HG02981 (cell line): ENCODE measurements at regions not wholly inside any gene's neighbourhood (a gene's known extent, or its start where the extent isn't known, plus 50 kb on each side); places are given as distances from the start of the nearest gene placed in this dataset.

ENCODE experiments used
- ATAC-seq: cut with Tn5 transposase; IDR thresholded peaks from one replicate; pipeline ENCODE4 v1.9.1; 2021; ENCODE audit warnings: mild to moderate bottlenecking, moderate library complexity; ENCODE audit not compliant: unreplicated experiment

DNA sequence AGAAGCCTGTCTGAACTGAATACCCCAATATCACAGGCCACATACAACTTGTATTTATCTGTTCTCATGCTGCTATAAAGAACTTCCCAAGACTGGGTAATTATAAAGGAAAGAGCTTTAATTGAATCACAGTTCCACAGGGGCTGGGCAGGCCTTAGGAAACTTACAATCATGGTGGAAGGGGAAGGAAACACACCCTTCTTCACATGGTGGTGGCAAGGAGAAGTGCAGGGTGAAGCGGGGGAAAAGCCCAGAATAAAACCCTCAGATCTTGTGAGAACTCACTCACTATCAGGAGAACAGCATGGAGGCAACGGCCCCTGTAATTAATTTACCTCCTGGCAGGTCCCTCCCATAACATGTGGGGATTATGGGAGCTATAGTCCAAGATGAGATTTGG lies 50.3 kb upstream of the FNDC1 start:
- ATAC-seq, result no peak

DNA sequence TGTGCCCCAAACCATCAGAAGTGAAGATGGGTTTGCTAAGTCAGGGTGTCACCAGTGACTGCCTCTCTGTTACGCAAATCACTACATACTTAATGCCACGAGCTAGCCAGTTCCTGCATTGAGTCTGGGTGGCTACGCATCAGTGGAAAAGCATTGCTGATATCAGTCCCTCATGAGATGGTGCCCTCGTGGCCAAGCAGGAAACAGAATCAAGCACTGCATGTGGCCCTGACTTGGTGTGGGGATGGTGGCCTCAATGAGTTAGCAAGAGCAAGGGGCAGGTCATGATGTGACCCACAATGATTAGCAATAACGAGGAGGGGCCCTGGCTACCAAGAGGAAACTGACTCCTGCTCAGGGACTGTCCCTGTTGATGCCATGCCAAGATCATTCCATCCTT lies 51.6 kb upstream of the FNDC1 start:
- ATAC-seq, result no peak

DNA sequence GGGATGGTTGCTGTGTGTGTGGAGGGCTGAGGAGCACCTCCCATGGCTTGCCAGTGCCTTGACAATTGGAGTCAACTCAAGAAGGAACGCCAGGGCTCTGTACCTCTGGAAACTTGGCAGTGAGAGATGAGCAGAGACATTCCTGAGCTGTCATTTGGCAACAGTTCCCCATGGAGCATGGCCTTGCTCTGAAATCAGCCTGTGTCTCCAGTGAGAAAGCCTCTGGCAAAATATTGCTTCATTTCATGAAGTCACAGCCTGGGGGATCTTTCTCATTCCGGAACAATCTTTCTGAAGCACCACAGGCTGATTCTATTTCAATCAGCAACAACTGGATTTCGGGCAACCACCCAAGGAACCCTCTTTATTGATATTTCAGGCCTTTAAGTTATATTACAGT lies 52.2 kb upstream of the FNDC1 start:
- no peak for ATAC-seq

DNA sequence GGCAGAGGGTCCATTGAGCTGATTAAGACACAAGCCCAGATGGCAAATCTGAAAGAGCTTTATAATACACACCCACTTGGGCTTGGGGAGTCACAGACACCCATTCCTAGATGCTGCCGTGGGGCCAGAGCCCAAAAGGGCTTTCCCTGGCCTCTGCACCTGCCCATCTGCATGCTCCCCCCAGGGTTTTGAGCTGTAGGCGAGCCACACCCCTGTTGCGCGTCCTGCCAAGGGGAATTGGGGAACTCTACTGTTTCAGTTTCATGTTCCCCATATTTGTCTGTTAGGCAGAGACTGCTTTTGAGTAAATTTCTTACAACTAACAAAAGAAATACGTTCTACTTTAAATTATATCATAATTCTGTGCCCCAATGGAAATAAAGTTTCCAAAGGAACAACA lies 52.9 kb upstream of the FNDC1 start:
- ATAC-seq, result peak; percentile 48

DNA sequence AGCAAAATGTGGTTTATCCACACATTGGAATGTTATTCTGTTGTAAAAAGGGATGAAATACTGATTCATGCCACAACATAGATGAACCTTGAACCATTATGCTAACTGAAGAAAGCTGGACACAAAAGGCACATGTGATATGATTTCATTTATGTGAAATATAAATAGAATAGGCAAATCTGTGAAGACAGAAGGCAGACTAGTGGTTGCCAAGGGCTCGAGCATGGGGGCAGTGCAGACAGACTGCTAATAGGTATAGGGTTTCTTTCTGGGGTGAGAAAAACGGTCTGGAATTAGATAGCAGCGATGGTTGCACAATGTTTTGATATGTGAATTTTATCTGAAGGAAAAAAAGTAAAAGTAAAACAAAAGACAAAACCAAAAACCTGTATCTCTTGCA lies 54.6 kb upstream of the FNDC1 start:
- ATAC-seq, result no peak

DNA sequence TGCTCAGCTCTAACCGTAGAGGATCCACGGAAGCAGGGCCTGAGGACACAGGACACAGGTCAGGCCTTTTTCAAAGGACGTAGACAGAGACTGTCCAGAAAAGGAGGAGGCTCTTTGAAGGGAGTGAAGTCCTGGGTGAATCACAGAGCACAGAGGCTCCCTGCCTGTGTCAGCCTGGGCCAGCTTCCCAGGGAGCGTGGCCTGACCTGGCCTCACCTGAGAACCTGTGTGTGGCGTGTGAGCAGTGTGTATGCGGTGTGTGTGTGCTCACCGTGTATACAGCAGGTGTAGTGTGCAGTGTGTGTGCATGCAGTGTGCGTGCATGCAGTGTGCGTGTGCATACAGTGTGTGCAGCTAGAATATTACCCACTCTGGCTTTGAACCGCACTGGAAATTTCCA lies 56.0 kb upstream of the FNDC1 start:
- ATAC-seq, result no peak

DNA sequence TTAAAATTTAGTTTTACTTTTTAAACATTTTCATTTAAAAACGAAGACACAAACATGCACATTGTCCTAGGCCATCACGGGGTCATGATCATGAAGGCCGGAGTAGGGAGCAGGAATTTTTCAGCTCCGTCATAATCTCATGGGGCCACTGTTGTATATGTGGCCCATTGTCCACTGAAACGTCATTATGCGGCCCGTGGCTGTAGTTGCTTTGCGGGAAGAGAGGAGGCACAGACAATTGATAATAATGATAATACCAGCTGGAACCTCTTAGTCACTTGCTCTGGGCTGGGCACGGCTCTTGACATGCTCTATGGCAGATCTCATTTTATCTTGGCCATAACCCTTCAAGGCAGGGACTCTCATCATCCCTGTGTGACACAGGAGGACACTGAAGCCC lies 56.5 kb upstream of the FNDC1 start:
- ATAC-seq, result no peak

DNA sequence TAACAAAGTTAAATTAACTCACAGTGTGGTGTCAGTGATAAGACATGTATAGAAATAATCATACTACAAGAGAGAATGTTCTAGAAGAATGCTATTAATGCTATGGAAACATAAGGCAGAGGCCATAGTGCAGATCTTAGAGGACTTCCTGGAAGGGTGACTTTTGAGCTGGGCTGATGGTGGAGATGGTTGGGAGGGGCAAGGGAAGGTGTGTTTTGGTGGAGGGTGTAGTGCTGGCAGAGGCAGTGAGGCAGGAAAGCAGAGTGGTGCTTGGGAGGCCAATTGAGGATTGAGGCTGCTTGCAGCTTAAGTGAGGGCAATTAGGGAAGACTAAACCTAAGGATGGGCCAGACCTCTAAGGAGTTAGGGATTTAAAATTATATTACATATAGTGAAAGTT lies 58.5 kb upstream of the FNDC1 start:
- ATAC-seq, result no peak

DNA sequence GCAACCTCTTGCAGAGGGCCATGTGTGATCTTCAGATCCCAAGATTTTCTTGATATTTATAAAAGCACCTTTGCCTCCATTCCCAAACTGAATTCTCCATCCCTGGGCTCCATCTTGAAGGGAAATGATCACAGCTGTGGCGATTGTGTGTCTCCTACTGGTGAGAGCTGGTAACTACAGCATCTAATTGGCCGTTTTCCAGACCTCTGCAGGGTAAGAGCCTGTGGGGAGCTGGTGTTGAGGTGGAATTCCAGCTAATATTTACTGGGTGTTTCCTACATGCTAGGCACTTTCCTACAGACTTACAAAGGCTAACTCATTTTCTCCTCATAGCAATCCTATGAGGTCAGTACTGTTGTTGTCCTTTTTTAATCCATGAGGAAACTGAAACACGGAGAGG lies 59.2 kb upstream of the FNDC1 start:
- no peak for ATAC-seq

DNA sequence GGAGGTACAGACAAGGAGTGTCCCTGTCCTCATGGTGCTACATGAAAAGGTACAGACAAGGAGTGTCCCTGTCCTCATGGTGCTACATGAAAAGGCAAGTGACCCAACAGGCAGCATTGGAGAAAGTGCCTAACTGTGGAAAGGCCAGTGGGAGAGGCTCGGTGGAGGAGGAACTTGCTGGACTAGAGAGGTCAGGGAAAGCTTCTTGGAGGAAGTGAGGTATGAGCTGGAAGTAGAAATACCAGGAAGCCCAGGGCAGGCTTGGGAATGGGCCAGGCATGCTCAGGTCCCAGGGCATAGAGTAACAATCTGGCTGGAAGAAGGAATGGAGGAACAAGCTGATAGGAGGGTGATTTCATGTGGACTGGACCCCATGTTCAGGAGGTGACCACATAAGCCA lies 59.8 kb upstream of the FNDC1 start:
- no peak for ATAC-seq

DNA sequence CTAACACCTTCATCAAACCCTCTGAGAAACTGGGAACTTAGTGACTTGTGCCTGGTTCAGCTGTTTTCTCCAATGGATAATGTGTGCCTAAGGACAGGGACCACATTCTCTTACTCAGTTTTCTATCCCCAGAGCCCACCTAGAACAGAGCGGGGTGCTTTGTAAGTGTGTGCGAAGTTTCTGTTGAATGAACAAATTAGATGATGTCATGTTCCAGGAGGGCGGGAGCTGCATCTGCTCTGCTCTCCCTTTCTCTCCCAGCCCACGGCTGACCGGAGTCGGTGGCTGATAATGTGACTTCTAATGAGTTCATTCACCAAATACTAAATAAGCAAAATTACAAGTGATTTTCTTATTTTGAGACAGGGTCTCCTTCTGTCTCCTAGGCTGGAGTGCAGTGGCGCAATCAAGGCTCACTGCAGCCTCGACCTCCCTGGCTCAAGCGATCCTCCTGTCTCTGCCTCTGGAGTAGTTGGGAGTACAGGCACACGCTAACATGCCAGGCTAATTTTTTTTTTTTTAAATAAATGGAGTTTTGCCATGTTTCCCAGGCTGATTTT lies 60.7 kb upstream of the FNDC1 start:
- ATAC-seq, result no peak

DNA sequence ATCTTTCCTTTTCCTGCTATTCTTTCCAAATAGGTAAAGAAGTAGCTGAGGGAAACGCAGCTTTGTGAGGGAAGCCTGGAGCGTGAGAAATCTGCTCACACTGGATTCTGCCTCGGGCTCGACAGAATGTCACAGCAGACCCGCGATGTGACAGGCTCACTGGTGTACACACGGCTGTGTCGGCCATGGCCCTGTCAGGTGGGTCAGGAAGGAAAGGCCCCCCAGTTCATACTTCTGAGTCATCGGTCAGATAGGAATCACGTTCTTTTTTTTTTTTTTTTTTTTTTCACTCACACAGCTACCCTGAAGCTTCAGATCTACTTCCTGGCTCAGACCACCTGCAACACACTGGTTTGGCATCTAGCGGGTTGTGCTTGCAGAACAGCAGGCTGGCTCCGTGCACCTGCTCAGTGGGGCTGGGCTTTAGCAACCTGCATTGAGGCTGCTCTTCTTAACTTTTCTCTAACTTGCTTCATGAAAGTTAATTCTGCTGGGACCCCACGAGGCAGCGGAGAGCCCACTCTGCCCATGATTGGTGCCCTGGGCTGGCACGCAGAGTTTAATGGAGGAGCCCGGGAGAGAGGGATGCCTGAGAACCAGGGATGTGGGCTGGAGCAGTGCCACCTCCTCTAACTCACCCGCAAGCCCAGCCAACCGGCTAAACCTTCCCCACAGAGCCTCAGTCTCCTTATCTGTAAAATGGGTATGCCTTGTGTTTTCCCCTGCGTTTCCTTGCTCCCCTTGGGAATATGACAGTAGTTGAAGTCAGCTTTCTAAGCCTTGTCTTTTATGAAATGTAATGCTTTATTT lies 61.5 kb upstream of the FNDC1 start:
- no peak for ATAC-seq

DNA sequence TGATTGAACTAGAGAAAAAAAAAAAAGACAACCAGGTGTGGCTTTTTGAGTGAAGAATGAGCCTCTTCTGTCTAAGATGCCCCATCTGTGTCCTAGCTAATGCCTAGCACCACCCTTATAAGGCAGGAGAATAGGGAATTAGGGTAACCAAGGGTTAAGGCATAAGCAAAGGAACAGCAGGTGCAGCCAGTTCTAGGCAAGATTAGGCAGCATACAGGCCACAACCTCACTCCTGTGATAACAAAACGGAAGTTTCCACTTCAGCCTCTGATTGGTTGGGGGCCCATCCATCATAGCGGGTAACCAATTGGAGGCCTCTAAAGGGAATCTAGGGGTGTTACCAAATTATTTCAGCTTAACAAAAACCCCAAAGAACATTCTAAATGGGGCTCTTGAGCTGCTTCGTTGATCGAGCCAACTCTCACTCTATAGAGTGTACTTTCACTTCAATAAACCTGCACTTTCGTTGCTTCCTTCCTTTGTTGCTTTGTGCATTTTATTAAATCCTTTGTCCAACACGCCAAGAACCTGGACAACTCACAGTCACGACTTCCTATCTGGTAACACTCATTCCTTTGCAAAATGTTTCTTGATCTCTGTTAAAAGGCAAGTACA lies 61.9 kb upstream of the TAGAP start:
- peak; percentile 81 for ATAC-seq

DNA sequence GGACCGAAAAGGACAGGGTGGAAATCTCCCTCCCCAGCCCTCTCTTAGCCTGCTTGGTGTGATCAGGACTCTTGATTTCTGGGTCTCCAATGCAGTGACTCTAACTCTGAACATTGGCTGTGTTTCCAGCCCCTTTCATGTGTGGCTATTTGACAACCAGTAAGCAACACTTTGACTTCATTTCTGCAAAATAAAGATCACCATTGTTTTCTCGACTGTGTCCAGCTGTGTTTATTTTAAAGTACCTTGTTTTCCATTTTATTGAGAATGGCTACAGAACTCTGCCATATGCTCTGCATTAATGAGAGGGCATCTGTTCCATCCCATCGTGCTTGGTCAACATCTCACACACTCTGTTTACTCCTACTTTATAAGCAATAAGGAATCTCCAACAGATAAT lies 60.9 kb upstream of the TAGAP start:
- ATAC-seq, result no peak

DNA sequence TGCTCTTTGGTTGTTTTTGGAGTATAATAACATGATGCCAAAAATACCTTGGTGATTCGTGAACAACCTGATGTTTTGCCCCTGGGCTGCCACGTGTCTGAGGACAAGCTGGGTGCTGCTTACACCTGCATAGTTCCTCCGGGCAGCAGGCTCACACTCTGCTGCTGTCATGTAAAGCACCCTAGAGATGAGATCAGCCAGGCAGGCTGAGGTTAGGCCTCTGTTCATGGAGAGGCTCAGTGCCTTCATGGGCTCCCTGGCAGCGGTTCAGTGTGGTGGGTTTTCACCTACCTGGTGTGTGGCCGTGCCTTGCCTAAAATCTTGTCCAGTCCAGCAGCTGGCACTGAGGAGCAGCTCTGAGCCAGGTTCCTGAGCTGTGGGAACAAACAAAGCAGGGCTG lies 60.1 kb upstream of the TAGAP start:
- ATAC-seq, result no peak

DNA sequence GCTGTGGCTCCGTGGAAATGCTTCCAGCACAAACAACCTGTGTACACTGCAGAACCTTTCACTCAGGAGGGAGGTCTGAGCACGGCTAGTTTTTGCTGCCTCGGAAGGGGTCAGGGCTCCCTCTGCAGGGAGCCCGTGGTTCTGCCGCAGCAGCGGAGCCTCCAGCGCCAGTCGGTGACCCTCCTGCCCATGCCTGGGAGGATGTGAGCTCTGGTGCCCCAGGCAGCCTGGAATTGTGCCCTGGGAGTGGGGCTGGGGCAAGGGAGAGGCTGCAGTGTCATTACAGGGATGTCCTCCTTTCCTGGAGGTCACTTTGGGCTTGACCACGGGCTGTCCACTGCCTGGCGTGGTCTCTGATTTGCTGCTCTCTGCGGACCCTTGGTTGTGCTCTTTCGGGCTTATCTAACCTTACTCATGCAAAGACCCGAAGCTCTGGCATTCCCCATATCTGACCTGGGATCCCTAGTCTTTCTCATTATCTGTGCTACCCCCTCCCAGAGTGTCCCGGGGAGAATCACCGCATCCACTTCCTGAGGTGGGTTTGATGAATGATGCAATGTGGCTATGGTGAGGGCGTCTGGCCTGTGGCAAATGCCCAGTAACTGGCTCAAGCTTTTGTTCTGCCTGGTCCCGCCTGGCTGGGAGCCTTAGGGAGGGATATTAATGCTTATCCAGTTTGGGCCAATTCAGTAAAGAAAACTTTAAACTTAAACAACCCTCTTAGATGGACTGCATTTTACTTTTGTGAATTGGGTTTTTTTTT lies 59.6 kb upstream of the TAGAP start:
- ATAC-seq, result peak; percentile 42

DNA sequence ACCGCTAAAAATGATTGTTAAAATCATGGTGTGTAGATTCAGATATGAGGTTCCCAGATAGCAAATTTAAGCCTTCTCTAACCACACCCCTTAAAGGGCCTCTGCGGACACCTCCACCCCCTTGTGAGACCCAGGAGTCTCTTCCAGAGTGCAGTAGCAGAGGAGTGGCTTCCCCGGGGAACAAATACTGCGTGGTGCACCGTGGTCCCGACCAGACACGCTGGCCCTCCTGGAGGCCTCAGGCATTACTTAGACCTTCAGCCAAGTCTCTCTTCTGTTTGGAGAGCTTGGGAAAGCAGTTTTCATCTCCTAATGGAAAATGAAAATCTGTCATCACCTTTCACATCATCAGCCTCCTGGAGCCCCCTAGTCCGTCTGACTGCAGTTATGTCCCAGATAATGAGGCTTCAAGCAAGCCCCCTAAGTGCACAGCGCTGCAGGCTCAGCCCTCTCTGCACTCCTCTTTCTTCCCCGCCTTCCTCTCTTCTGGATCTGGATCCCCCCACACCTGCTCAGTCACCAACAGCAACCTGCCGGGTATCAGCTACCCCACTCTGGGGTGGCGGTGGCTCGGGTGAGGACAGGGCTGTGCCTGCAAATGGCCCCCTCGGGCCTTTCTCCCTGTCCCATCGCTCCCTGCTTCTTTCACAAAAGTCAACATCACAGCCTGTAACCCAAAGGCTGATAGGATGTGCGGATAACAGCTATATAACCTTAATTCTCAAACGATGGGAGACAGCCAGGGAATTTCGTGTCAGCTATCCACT lies 58.8 kb upstream of the TAGAP start:
- ATAC-seq, result no peak

DNA sequence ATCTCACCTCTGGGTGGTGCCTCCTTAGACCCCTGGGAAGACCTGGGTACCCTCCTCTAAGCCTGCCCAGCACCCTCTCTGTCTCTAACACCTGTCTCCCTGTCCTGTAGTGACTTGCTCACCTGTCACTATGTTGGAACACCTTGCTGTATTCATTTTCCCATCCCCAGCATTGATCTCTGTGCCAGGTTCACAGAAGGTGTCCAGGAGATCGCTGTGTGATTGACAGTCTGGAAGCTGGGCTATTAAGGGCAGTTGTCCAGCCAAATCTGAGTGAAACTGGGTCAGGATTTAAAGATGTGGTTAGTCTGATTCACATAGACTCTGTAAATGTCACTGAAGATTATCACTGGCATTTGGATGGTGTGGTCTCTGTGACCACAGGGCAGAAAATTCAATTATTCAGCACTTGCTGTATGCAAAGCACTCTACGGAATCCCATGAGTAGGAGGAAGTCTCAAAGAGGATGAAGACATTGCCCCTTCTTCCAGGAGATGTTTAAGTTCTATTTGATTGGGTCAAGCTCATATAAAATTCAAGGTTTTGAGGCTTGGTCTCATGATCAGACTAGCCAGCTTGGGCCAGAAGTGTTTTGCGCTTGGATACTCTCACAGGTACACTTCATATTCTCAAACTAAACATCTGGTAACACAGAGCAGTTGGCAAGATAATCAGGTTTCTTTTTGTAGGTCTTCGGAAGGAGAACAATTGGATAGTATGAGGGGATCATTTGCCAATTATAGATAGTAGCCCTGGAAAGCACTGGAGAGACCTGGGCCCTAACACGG lies 57.8 kb upstream of the TAGAP start:
- ATAC-seq, result no peak

DNA sequence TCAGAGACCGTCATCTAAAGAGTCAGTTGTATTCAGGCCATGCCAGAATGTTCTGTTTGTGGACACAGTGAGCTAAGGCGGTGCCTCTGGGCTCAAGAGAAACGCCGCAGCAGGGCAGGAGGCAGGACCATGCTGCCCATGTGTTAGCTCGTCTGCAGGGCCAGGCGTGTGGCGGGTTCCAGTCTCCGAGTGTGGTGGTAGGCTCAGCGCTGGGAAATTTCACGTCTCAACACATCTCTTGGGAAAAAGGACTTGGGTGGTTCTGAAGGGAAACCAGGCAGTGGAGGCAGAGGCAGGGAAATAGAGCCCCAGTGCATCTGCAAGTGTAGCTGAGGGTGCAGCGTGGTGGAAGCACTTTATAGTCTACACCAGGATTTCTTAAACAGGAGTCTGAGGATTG lies 56.9 kb upstream of the TAGAP start:
- no peak for ATAC-seq
